Stomach (tissue), 8 donors: ENCODE measurements at regions not wholly inside any gene's neighbourhood (a gene's known extent, or its start where the extent isn't known, plus 50 kb on each side); places are given as distances from the start of the nearest gene placed in this dataset.

ENCODE experiments used
- DNase-seq, 2 donors: peaks; one replicate each; pipeline versions ENCODE4 v3.0.0 to v3.0.0-alpha.2; 2013 to 2019
- H3K27ac ChIP-seq, 5 donors: fragments of 200-600 bp in 4 of 5; sonication (generic) in 4 of 5; one replicate each; pipeline ENCODE4 v1.5.1; 2013 to 2019; ENCODE audit warnings: mild to moderate bottlenecking in 1 of 5, moderate library complexity in 1 of 5
- H3K27me3 ChIP-seq, 3 donors: fragments of 200-600 bp; sonication (generic); one replicate each; pipeline ENCODE4 v1.5.1; 2017 to 2019; ENCODE audit warnings: mixed run types in 1 of 3
- H3K36me3 ChIP-seq, 4 donors: fragments of 200-600 bp; sonication (generic); 1 replicate in 3 of 4; 2 replicates in 1 of 4; pipeline ENCODE4 v1.5.1; 2016 to 2019
- H3K4me1 ChIP-seq, 4 donors: fragments of 200-600 bp; sonication (generic); one replicate each; pipeline ENCODE4 v1.5.1; 2016 to 2019
- H3K4me3 ChIP-seq, 4 donors: fragments of 200-600 bp; sonication (generic) in 3 of 4; one replicate each; pipeline ENCODE4 v1.5.1; 2016 to 2019; ENCODE audit warnings: mild to moderate bottlenecking in 1 of 4
- H3K9me3 ChIP-seq, 4 donors: fragments of 200-600 bp; sonication (generic); one replicate each; pipeline ENCODE4 v1.5.1; 2016 to 2019
- CTCF ChIP-seq, 7 experiments: fragments of 450-650 bp in 4 of 7; fragments of 200-600 bp in 3 of 7; sonication (generic) in 3 of 7; IDR thresholded peaks; one replicate each; pipeline ENCODE4 v1.5.1; 2016 to 2019; ENCODE audit warnings: antibody characterized with exemption in 7 of 7, control low read depth in 2 of 7, mild to moderate bottlenecking in 1 of 7
- EP300 ChIP-seq: sonication (generic); formaldehyde crosslinking; IDR thresholded peaks from one replicate; pipeline ENCODE4 v1.6.1; 2017; ENCODE audit warnings: antibody characterized with exemption
- POLR2A ChIP-seq, 4 donors: fragments of 450-650 bp; IDR thresholded peaks; one replicate each; pipeline ENCODE4 v1.6.1; 2016; ENCODE audit warnings: antibody characterized with exemption in 4 of 4, control low read depth in 2 of 4, mild to moderate bottlenecking in 1 of 4, moderate library complexity in 1 of 4
- POLR2AphosphoS5 ChIP-seq, 3 donors: sonication (generic); formaldehyde crosslinking; IDR thresholded peaks; one replicate each; pipeline ENCODE4 v1.6.1; 2016; ENCODE audit warnings: antibody characterized with exemption in 3 of 3
- WGBS, 5 donors: extraction: QIAGEN DNeasy Blood & Tissue Kit in 3 of 5; methylation state at CpG; one replicate each; pipeline versions ENCODE4 v1.1.5 to v1.1.7; 2013 to 2018; 5-methylcytosine and 5-hydroxymethylcytosine counted together
- intact Hi-C: fragments of 100-400 bp; cut with DNase I; formaldehyde crosslinking; loops from one replicate; pipeline ENCODE4 v1.15.1; 2023; ENCODE audit warnings: low total_unique reads
- donor health status: healthy with polysubstance abuse.
- donor health status: Bipolar disorder and iron deficiency.
- donor health status: healthy.

GRCh38 chr4:123821861-123822260 is 425.3 kb downstream of the SPRY1 start:
- no peaks in the 10 kb centered on the region for H3K9me3 ChIP-seq
- no peak for TF ChIP-seq POLR2A (IDR thresholded peaks at IDR 0.05)
- no peak for TF ChIP-seq EP300
- TF ChIP-seq POLR2AphosphoS5 (IDR thresholded peaks at IDR 0.05), result no peak
- TF ChIP-seq CTCF (IDR thresholded peaks at IDR 0.05), result no peak
- no peaks in the 10 kb centered on the region for H3K4me1 ChIP-seq
- no peak overlapping the region for H3K27ac ChIP-seq
- H3K4me3 ChIP-seq, result no peak overlapping the region
- no peaks in the 10 kb centered on the region for H3K36me3 ChIP-seq
- H3K27me3 ChIP-seq, result no peaks in the 10 kb centered on the region
- DNase-seq, result no peak
- intact Hi-C loops, result no loop called here

- Histone ChIP-seq H3K27me3 (no peaks in the 10 kb centered on the region), H3K4me1 (no peaks in the 10 kb centered on the region), H3K9me3 (no peaks in the 10 kb centered on the region), H3K27ac (no peak overlapping the region), H3K36me3 (no peaks in the 10 kb centered on the region), H3K4me3 (no peak overlapping the region)
- 78 to 85% (median 83%) methylated on average over 2 of the region's 2 CpGs for WGBS, 5 donors
- DNase-seq, result no peak
- intact Hi-C loops, result no loop called here
- no peak for TF ChIP-seq CTCF (IDR thresholded peaks at IDR 0.05)
- no peak for TF ChIP-seq POLR2A (IDR thresholded peaks at IDR 0.05)
- no peak for TF ChIP-seq POLR2AphosphoS5 (IDR thresholded peaks at IDR 0.05)
- TF ChIP-seq EP300, result no peak
Measured at GRCh38 chr4:123822353-123822752, 425.8 kb downstream of the SPRY1 start.

GRCh38 chr4:123823244-123823643 is 426.6 kb downstream of the SPRY1 start:
- no peaks in the 10 kb centered on the region for H3K9me3 ChIP-seq
- H3K4me1 ChIP-seq, result no peaks in the 10 kb centered on the region
- TF ChIP-seq POLR2A (IDR thresholded peaks at IDR 0.05), result no peak
- TF ChIP-seq POLR2AphosphoS5 (IDR thresholded peaks at IDR 0.05), result no peak
- TF ChIP-seq CTCF (IDR thresholded peaks at IDR 0.05), result no peak
- TF ChIP-seq EP300, result no peak
- no peak overlapping the region for H3K4me3 ChIP-seq
- no peaks in the 10 kb centered on the region for H3K36me3 ChIP-seq
- DNase-seq, result no peak
- no peak overlapping the region for H3K27ac ChIP-seq
- H3K27me3 ChIP-seq, result no peaks in the 10 kb centered on the region
- 86 to 96% (median 93%) methylated on average over 4 of the region's 4 CpGs for WGBS, 5 donors
- intact Hi-C loops, result no loop called here

- Histone ChIP-seq H3K4me3 (no peak overlapping the region), H3K27me3 (no peaks in the 10 kb centered on the region), H3K36me3 (no peaks in the 10 kb centered on the region), H3K27ac (no peak overlapping the region), H3K9me3 (no peaks in the 10 kb centered on the region), H3K4me1 (no peaks in the 10 kb centered on the region)
- 74 to 91% (median 82%) methylated on average over 1 of the region's 1 CpG for WGBS, 5 donors
- TF ChIP-seq CTCF (IDR thresholded peaks at IDR 0.05) (no peak), POLR2AphosphoS5 (IDR thresholded peaks at IDR 0.05) (no peak), POLR2A (IDR thresholded peaks at IDR 0.05) (no peak)
- intact Hi-C loops, result no loop called here
- no peak for DNase-seq
Measured at GRCh38 chr4:123824524-123824923, 427.9 kb downstream of the SPRY1 start.
